ENCODE measurements at regions not wholly inside any gene's neighbourhood (a gene's known extent, or its start where the extent isn't known, plus 50 kb on each side); places are given as distances from the start of the nearest gene placed in this dataset.
A peak's percentile ranks its signal among the peaks of the same experiment; 100 is the strongest.

DNA sequence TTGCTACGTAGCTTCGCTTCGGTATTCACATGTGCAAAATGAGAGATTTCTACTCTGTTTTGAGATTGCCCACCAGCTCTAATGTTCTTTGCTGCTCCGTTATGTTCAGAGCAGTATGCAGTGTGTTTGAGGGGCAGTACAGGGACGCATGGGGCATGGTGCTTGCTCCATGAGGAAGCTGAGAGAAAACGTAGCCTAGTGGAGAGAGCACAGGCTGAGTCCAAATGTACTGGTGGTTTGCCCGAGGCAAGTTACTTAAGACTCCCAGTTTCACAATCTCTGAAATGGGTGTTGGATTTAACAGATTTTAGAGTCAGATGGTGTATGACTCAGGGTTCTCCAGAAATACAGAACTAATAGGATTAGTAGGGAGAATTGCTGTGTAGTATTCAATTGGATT, 310.5 kb downstream of the ETNK1 start:
- no peaks in the 10 kb centered on the region for H3K36me3 ChIP-seq
- no peaks in the 10 kb centered on the region for H3K4me1 ChIP-seq
- no peak for TF ChIP-seq CTCF (IDR thresholded peaks at IDR 0.05)
- no peak for DNase-seq
- intact Hi-C loops (cut with DNase I; ENCODE audit: low total_unique reads) = no loop called here
- no peak overlapping the region for H3K27ac ChIP-seq
- peaks cover 0 to under 1% (median 0%) of the 10 kb centered on the region in 3 donors for H3K9me3 ChIP-seq
- H3K4me3 ChIP-seq = peak overlapping the region; percentile 38 to 51
- no peaks in the 10 kb centered on the region for H3K27me3 ChIP-seq

DNA sequence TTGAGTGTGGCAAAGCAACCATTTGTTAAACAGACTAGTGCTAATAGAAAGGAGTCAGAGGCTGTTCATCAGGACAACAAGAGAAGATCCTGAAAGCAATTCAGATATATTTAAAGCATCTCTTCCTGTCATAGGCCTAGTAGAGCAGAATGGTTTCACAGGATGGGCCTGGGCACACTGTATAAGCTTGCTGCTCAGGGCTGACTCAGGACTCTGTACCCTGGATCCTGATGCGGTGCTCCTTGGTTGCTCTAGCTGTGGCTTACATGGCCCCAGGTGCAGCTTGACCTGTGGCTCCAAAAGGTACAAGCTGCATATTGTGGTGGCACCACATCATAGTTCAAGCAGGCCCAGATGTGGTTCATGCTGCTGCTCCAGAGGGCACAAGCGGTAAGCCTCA, 313.4 kb downstream of the ETNK1 start:
- no peak for DNase-seq
- no peaks in the 10 kb centered on the region for H3K36me3 ChIP-seq
- H3K4me3 ChIP-seq = no peak overlapping the region
- H3K27ac ChIP-seq = no peak overlapping the region
- H3K27me3 ChIP-seq = no peaks in the 10 kb centered on the region
- intact Hi-C loops (cut with DNase I; ENCODE audit: low total_unique reads) = no loop called here
- no peak for TF ChIP-seq CTCF (IDR thresholded peaks at IDR 0.05)
- peaks cover 3 to 7% (median 5%) of the 10 kb centered on the region in 3 donors for H3K9me3 ChIP-seq
- no peaks in the 10 kb centered on the region for H3K4me1 ChIP-seq

- no peak for TF ChIP-seq CTCF (IDR thresholded peaks at IDR 0.05)
- Histone ChIP-seq H3K4me1 (no peaks in the 10 kb centered on the region), H3K4me3 (no peak overlapping the region), H3K27me3 (no peaks in the 10 kb centered on the region), H3K27ac (no peak overlapping the region), H3K36me3 (no peaks in the 10 kb centered on the region), H3K9me3 (no peaks in the 10 kb centered on the region)
- intact Hi-C loops (cut with DNase I; ENCODE audit: low total_unique reads) = no loop called here
- no peak for DNase-seq
Observed at GRCh38 chr12:22951206-22951605, 326.2 kb downstream of the ETNK1 start.

DNA sequence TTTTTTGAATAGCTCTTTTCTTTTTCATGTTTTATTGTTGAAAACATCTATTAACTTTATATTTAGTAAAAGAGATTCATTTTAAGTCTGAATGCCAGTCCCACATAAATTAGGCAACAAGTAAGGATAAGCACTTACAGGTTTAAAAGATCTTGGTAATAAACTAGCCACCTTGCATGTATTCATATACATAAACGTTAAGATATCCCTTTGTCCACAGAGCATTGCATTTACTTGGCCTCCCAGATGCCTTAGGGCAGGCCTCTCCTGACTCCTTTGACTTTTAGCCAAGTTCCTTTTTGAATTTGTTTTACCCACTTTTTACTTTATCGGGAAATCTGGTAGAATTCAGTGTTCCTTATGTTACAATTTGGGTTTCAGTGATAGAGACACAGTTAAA, 331.7 kb downstream of the ETNK1 start:
- no peak for DNase-seq
- no peaks in the 10 kb centered on the region for H3K9me3 ChIP-seq
- no peaks in the 10 kb centered on the region for H3K27me3 ChIP-seq
- intact Hi-C loops (cut with DNase I; ENCODE audit: low total_unique reads) = no loop called here
- no peak overlapping the region for H3K27ac ChIP-seq
- no peak for TF ChIP-seq CTCF (IDR thresholded peaks at IDR 0.05)
- no peak overlapping the region for H3K4me3 ChIP-seq
- H3K36me3 ChIP-seq = no peaks in the 10 kb centered on the region
- H3K4me1 ChIP-seq = no peaks in the 10 kb centered on the region

GRCh38 chr12:22967171-22967570, 342.2 kb downstream of the ETNK1 start:
- intact Hi-C loops (cut with DNase I; ENCODE audit: low total_unique reads) = no loop called here
- no peak for TF ChIP-seq CTCF (IDR thresholded peaks at IDR 0.05)
- Histone ChIP-seq H3K36me3 (no peaks in the 10 kb centered on the region), H3K4me3 (no peak overlapping the region), H3K9me3 (no peaks in the 10 kb centered on the region), H3K4me1 (peaks cover 0 to 6% (median 0%) of the 10 kb centered on the region in 4 donors), H3K27ac (no peak overlapping the region), H3K27me3 (no peaks in the 10 kb centered on the region)
- DNase-seq = no peak

- H3K4me3 ChIP-seq = no peak overlapping the region
- no peak for DNase-seq
- H3K27ac ChIP-seq = no peak overlapping the region
- TF ChIP-seq CTCF (IDR thresholded peaks at IDR 0.05) = no peak
- H3K4me1 ChIP-seq = peaks cover 0 to 2% (median 0%) of the 10 kb centered on the region in 4 donors
- no peaks in the 10 kb centered on the region for H3K36me3 ChIP-seq
- intact Hi-C loops (cut with DNase I; ENCODE audit: low total_unique reads) = no loop called here
- H3K27me3 ChIP-seq = no peaks in the 10 kb centered on the region
- no peaks in the 10 kb centered on the region for H3K9me3 ChIP-seq
Observed at GRCh38 chr12:22969521-22969920, 344.6 kb downstream of the ETNK1 start.

Measured in tibial artery (tissue), 4 donors.